LHCN-M2 (cell line): ENCODE measurements at regions not wholly inside any gene's neighbourhood (a gene's known extent, or its start where the extent isn't known, plus 50 kb on each side); places are given as distances from the start of the nearest gene placed in this dataset.

ENCODE experiments used
- DNase-seq: peaks from one replicate; pipeline ENCODE4 v3.0.0-alpha.2; 2012; ENCODE audit warnings: low read depth

DNA sequence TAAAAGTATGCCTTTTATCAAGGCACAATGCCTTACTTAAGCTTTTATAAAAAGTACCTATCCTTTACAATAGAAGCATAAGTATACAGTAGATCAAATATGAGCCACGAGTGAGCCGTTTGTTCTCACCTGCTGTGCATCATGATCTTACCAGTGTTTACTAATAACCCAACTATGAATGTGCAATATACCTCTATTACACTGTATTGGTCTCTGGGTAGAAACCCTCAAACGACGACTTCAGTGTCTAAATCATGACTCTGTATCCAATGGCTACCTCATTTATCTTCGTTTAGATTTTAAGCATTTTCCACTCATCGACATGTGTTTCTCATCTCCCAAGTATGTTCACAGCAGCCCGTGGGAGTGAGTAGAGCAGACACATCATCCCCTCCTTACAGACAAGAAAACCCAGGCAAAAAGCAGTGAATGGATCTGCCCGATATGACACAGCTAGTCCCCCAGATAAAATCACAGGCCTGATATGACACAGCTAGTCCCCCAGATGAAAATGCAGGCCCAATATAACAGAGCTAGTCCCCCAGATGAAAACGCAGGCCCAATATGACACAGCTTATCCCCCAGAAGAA, 279.8 kb downstream of the TNS1 start:
- DNase-seq = no peak

DNA sequence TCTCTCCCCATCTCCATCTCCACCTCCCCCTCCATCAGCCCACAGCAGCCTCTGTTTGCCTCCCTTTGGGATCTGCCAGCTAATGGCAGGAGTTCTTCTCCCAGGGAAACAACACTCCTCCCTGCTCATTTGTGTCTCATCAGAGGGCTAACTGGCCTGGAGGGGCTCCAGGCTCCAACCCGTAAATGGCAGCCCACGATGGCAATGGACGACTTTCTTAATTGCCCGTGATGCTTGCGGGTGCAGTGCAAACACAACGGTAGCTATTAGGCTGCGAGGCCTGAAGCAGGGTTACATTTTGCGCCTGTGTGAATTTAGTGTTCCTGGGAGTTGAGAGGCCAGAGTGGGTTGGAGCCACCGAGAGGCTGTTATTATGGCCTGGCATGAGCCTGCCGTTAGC, 285.1 kb downstream of the TNS1 start:
- DNase-seq = no peak

DNA sequence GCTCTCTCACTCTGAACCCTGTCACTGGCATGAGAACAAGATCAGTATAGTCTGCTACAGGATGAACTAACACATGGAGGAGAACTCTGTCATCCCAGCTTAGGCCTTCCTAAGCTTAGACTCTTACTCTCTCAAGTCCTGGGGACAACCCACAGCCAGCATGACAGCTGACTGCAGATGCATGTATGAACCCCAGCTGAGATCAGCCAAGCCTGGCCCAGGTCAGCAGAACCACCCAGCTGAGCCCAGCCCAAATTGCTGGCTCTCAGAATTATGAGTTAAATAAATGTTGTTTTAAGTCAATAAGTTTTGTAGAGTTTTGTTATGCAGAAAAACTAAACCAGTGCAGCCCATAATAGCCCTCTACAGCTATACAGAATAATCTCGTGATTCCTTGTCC, 287.3 kb downstream of the TNS1 start:
- no peak for DNase-seq

DNA sequence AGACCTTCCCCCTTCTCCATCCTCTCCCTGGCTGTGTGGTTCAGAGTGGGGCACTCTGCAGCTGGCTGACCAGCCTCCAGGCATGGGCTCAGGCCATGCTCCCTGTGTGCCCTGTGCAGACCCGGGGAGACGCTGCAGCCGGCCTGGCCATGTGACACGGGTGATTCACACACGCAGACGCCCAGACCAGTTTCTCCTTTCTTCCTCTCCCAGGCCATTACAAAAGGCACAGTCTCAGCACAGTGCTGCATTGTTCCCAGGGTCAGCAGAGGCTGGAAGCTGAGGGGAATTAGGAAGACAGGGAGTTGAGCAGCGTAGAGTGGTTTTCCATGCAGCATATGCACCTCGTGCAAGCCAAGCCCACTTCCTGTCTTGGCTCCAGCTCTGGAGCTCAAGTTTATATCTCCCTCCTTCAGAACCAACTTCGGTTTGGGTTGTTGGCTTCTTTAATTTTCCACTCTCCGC, 288.5 kb downstream of the TNS1 start:
- DNase-seq = peak; percentile 40

DNA sequence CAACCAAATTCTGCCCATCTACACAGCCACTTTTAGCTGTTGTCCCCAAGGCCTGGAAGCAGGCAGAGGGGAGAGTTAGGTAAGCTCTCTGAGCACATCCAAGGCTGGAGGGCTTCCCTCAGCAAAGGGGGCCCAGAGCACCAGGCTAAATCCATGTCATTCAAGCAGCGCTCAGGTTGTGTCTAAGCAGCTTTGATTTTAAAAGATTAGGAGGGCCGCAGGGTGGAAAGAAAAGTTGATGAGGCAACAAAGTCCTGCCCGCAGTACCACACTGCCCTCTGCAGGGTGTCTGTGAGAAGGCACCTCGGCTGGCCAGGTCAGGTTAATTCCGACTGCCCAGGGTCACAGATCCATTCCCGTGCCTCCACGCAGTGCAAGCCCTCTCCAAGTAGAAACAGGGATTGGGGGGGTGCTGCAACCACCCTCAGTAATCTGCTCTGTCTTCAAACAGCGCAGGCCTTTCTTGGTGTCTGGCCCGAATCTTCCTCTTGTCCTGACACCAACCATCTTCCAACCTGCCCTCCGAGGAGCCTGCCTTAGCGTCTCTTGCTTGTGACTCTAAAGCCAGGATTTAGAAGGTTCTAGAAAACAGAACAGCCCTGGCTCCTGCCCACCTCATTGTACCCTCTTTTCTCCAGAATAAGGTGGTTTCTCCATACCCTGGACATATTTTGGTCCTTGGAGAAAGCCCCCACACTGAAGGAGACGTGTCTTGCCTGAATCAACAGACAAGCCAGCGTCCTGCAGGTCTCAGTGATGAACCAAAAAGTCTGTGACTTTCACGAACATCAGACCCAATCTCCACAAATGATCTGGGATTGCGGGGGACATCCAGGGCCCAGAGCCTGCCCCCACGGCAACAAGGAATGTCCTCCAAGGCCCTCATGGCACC, 289.2 kb downstream of the TNS1 start:
- DNase-seq = peak; percentile 57

DNA sequence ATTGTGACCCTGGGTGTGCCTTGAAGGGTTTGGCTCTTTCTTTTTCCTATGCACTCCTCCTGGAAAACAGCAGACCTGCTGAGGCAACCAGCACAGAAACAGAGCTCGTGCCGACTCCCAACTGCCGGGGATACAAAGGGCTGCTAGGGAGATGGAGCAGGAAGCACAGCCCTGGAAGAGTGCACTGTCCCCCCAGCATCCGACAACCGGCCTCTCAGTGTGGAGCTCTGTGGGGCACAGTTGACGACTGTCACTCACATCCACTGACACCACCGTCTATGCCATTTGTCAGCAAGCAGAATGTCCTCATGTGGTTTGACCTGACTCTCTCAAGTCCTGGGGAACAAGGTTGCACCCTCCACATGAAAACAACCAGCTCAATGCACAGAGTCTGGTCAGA, 290.4 kb downstream of the TNS1 start:
- no peak for DNase-seq

DNA sequence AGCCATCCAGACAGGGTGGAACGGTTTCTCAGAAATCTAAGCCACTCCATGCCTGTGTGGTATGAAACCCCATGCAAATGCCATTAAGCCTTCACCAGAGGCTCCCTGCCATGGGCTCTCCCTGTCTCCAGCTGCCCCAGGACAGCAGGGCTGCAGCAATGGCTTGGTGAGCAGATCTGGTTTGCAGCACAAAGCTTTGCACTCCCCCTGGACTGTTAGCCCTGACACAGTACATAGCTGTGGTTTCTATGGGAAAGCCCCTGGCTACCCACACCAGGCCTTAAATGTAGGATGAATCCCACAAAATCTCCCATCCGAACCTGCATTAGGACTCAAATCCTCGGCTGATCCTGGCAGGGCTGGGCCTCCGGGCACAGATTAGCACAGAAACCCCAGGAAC, 291.6 kb downstream of the TNS1 start:
- peak; percentile 30 for DNase-seq

DNA sequence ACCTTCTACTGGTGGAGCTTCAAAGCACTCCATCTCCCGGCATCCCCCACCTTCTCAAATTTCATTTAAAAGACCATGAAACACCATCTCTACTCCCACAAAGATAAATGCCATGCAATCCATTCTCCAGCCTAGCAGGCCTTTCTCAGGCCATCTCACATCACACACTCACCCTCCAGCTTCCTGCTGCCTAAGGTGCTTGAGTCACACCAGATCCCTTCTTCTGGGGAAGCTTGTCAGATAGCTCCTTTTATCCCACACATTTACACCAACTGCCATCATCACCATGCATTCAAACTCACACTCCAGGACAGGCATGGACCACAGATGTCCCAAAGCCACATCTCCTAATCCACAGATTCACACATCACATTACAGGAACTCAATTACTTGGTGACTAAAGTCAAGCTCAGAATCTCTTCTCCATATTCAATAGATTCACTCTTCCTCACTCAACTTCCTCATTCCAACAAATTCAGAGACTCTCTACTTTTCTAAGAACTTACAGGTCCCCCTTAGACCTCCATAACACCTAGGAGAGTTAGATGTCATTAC, 292.5 kb downstream of the TNS1 start:
- no peak for DNase-seq

DNA sequence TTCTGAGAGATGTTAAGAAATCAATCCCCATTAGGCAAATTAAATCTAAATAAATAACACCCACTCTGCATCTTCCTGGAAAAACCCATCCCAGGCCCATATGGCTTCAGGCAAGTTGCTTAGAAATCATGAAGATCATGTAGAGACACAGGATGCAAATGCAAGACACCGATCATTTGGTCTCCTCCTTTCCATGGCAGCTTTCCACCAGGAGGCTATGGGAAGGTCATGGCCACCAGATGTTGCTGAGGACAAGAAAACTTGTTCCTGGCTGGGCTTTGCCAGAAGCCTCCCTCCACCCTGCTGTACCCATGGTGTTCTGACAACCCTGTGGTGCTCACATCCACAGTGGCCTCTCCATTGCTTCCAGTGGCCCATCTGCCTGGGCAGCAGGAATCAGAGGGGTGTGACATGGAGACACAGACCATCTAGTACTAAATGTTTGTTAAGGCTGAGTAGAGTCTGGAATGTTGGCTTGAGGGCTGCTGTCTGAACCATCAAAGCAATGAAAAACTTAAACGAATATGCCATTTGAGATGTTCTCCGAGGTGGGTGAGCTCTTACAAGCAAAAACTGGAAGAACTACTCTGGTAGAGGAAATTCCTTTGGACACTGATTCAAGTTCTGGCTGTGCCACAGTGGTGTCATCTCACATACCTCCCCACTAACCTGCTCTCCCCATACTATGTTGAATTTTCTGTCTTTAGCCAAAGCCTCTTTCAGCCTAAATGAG, 293.2 kb downstream of the TNS1 start:
- no peak for DNase-seq

DNA sequence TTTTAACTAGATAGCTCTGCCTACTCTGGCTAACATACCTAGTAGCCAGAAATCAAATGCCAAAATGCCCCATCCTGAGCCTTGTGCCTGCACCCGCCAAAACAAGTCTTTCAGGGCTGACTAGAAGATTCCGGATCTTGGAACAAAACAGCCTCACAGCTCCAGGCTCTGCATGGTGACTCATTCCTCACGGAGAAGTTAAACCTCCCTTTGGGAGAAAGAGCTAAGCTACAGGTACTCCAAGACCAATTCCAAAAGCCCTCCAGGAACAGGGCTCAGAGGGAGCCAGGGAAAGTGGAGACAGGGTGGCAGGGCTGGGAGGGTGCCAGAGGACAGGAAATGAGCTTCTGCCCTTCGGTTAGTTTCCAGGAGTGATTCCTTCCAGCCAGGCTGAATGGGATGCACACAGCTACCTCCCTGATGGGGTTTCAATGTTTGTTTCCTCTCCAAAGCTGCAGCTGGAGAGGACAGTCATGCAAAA, 295.6 kb downstream of the TNS1 start:
- DNase-seq = no peak

DNA sequence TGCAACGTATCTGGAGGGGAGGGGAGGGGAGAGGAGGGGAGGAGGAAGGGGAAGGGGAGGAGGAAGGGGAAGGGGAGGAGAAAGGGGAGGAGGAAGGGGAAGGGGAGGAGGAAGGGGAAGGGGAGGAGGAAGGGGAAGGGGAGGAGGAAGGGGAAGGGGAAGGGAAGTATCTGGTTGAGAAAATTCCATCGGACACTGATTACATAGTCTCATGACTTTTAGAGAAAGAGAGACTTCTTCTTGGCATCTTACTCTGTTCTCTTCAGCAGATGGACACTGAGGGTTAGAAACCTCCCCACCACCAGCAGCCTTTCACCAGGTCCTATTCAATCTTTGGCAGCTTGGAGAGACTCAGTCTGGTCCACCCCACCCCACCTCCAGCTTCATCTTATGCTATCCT, 296.3 kb downstream of the TNS1 start:
- no peak for DNase-seq

DNA sequence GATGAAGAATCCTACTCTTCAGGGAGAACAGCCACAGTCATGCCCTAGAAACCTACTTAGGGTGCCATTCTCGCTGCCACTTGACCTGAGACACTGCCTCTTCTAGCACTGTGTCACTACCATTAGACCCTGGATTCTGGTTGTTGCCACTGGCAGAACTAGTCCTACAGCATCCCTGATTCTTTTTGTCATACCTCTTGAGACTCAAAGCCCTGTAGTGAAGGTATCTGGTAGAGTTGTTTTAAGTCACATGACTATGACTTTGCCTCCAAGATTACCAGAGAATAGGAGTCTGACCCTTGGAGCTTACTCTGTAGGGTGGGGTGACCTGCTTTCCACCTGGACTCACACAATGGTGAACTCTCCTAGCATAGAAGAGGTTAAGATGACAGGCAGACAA, 296.7 kb downstream of the TNS1 start:
- no peak for DNase-seq

DNA sequence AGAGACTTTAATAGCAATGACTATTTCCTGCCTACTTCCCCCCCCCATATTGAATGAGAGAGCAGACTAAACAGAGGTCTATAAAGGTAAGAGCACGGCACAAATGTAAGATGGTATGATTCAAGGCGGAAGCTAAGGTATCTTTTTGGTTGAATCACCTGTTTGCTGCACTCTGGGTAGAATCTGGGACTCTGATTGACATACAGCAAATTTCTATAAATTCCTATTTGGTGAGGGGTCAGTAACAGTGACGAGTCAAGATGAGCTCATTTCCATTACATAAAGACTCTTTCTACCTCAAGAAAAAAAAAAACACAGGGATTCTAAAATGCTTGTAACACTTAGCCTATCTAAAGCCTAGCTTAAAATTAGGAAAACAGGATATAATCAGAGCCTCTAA, 297.3 kb downstream of the TNS1 start:
- DNase-seq = no peak

DNA sequence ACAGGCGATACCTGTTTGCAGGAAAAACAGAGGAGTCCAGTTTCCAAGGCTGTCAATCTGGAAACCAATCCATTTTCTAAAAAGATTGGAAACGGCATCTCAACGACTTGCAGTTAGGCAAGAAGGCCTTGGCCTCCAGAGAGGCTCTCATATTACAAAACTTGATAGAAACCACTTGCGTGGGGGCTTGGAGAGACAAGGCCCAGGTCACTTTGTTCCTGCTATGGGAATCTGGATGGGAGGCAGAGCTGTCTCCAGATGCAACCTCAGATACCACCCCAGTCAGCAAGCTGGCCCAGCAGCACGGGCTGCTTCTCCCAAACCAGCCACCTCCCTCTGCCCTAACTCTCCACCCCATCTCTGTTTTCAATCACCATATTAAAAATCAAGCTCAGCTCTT, 298.8 kb downstream of the TNS1 start:
- DNase-seq = no peak

DNA sequence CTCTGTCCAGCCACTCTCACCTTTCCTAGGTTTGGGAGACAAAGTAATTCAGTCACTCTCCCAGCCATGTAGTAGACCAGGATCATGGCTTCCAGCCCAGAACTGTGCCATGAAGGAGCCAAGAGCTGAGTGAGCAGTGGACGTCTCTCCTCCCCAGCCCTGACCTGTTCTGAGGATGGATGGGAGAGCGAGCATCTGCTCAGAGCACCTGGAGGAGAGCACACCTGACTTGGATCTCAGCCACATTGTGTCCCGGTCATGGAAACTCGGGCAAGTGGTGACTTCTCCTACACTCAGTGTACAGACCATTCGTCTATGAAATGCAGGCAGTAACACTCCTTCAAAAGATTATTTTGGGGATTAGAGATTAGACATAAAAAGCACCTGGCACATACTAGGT, 299.7 kb downstream of the TNS1 start:
- DNase-seq = no peak

DNA sequence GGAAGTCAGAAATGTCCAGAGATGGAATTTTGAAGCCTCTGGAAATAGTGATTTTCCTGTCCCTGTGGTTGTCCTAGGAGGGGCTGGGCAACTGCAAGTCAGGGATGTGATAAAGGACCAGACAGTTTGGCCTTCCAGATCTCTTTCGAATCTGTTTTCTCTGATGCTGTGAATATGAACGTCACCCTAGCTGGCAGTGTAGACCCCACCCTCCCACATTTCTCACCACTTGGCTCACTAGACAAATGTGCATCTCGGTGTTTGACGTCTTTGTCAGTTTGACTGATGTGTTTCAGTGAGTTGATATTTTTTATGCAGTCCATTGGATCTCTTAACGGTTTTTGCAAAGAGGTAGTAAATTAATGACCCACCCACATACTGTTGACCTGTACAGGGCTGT, 301.2 kb downstream of the TNS1 start:
- DNase-seq = no peak

DNA sequence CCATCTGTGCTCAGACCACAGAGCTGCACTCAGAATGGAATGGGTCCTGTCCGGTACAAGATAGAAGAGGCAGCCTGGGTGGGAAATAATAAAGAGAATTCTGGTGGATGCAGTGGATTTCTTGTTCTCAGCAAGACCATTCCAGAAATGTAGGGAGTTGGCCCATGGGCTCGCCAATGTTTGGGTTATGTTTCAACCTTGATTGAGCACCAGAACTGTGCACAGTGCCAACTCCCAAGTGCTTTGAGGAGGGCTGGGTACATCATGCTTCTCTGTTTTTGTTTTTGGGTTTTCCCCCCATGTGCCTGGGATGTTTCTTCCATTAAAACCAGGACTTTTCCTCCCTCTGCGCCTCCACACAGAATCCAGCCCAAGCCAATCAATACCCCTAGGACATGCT, 304.1 kb downstream of the TNS1 start:
- DNase-seq = no peak

DNA sequence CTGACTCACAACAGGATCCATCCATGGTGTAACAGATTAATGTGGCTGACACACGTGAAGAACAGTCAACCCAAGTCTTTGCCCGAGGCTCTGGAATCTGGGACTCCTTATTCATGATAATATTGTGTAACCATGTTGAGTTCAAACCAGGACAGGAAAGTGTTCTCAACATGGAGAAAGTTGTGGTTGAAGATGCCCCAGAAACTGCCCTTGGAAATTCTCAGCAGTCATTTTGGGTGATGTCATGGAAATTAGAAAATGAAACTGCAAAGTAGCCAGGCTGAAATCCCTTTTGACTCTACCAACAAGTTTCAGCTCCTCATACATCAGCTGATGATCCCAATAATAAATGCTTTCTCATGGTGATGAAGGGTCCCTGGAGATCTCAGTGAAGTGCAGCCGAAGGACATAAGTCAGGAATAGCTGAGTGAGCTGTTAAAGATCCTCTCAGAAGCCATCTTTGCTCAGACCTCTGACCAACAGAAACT, 307.7 kb downstream of the TNS1 start:
- peak; percentile 80 for DNase-seq

DNA sequence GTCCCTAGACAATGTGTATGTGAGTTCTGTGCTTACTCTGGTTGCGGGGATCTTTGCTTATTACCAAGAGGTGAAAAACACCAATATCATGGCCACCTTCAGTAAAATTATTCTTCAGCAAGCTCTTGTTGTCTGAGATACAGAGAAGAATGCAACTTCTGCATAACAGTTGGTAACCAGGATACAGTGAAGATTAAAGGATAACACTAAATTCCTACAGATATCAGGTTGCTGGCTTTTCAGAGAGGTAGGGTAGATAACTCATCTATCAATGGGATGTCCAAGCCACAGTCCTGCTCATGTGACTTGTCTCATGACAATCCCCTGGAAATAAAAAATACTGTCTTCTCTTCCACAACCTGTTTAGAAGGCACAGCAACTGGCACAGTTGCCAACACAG, 308.5 kb downstream of the TNS1 start:
- no peak for DNase-seq

DNA sequence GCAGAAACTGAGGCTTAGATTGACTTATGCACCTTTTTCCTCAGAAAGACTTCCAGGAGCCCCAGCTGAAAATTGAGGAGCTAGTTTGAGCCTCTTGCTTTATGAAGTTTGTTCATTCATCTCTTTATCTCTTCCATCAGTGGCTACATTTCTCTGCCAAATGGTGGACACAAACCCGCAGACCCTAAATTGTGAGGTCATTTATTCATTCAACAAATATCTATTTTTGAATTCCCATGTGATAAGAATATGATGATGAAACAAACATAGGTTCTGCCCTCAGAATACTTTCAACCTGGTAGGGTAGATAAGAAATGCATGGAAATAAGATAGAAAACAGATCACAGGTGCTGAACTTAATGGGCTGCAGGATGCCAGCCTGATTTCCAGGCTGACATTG, 309.4 kb downstream of the TNS1 start:
- no peak for DNase-seq

DNA sequence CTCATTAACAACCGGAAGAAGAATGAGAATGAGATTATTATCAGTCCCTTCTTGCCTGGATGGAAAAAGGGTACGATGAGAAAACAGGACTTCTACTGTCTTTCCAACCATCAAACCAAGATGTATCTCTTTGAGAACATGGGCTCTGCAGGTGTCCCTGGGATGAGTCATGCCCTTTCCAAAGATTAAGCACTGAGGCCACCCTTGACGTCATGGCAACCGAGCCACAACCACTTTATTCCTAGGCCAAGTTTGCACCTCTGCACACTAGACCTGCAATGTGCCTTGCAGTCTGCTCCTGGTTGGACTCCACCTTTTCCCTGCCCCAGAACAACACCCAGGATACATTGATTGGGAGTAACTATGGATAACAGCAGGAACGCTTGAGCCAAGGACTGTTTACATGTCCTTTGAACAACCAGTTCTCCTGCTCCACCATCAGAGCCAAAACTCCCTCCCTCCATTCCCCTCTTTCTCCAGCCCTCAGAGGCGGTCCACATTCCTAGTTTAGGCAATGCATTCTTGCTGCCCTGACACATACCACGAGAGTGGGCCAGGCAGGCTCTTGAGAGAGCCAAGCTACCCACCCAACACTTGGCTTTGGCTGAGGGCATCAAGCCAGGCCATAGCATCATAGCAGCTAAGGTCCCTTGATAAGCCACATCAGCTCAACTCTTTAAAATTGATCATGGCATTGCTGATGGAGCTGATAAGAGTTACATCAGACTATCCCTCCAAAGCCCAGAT, 310.7 kb downstream of the TNS1 start:
- no peak for DNase-seq
